ENCODE measurements at regions not wholly inside any gene's neighbourhood (a gene's known extent, or its start where the extent isn't known, plus 50 kb on each side); places are given as distances from the start of the nearest gene placed in this dataset.

DNA sequence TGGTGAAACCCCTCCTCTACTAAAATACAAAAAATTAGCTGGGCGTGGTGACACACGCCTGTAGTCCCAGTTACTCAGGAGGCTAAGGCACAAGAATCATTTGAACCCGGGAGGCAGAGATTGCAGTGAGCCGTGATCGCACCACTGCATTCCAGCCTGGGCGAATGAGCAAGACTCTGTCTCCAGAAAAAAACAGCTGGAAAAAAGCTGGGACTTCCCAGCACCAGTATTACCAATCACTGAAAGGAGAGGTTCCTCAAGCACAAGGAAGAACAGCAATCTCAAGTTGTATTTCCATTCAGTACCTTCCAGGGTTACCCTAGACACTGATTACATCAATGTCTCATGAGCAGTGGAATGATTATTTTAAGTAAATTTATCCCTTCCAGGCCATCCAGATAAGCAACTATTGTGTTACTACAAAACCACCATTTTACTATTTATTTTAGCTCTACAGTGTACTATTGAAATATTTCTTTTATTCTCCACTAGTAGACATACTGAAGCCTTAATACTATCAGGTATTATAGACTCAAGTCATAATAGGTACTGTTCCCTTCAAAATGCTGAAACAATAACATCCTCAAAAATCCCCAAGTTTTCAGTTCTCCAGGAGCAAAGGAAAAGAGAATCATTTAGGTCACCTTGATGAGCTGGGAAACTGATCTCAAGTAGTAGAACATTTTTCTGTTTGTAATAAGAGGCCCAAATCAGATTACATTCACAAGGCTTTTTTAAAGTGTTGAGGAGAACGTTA, 54.8 kb upstream of the VGLL4 start:
- no peak overlapping the region for H3K27ac ChIP-seq (ENCODE audit: low read depth in 1 of 2, low read length in 1 of 2)
- no peak for ATAC-seq (ENCODE audit: insufficient read depth, low FRiP score)
- no peaks in the 10 kb centered on the region for H3K9me3 ChIP-seq (ENCODE audit: control insufficient read depth in 4 of 4, insufficient read depth in 3 of 4, low read length in 3 of 4)
- TF ChIP-seq, protein P1, sequence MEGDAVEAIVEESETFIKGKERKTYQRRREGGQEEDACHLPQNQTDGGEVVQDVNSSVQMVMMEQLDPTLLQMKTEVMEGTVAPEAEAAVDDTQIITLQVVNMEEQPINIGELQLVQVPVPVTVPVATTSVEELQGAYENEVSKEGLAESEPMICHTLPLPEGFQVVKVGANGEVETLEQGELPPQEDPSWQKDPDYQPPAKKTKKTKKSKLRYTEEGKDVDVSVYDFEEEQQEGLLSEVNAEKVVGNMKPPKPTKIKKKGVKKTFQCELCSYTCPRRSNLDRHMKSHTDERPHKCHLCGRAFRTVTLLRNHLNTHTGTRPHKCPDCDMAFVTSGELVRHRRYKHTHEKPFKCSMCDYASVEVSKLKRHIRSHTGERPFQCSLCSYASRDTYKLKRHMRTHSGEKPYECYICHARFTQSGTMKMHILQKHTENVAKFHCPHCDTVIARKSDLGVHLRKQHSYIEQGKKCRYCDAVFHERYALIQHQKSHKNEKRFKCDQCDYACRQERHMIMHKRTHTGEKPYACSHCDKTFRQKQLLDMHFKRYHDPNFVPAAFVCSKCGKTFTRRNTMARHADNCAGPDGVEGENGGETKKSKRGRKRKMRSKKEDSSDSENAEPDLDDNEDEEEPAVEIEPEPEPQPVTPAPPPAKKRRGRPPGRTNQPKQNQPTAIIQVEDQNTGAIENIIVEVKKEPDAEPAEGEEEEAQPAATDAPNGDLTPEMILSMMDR (IDR thresholded peaks at IDR 0.05; ENCODE audit: control extremely low read depth, extremely low read depth), result no peak
- no peaks in the 10 kb centered on the region for H3K27me3 ChIP-seq (ENCODE audit: control insufficient read depth in 3 of 3, insufficient read depth in 3 of 3, low read length in 2 of 3)
- no peak overlapping the region for H3K4me3 ChIP-seq
- 96 to 98% methylated on average over 7 of the region's 7 CpGs for WGBS, 2 donors
- no peak for DNase-seq
- no peak overlapping the region for H3K9ac ChIP-seq (ENCODE audit: insufficient read depth in 1 of 2, low read length in 2 of 2)
- peaks cover 0 to 6% (median 0%) of the 10 kb centered on the region in 5 donors for H3K4me1 ChIP-seq (ENCODE audit: control insufficient read depth in 5 of 5, insufficient read depth in 5 of 5, low read length in 5 of 5)
- peaks cover 0 to 8% (median 3%) of the 10 kb centered on the region in 4 donors for H3K36me3 ChIP-seq (ENCODE audit: control insufficient read depth in 4 of 4, insufficient read depth in 4 of 4, low read length in 4 of 4)

DNA sequence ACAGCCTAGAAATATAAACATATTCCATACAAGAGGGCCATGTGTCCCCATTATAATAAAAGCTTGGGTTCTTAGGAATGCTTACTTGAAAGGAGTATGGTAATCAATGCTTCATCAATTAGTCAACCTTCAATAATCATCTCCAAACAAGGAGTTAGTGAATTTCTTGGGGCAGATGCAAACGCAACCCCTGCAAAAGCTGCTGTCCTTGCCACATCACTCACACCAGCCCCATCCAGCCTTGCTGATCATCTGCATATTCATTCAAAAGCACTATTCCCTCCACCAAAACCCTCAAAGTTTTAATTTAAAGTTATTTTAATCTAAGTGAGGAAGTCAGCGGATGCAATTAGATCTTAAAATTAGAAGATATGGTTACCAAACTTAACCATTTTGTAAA, 54.0 kb upstream of the VGLL4 start:
- TF ChIP-seq, protein P1 (IDR thresholded peaks at IDR 0.05; ENCODE audit: control extremely low read depth, extremely low read depth), result no peak
- Histone ChIP-seq H3K9me3 (ENCODE audit: control insufficient read depth in 4 of 4, insufficient read depth in 3 of 4, low read length in 3 of 4) (no peaks in the 10 kb centered on the region), H3K4me1 (ENCODE audit: control insufficient read depth in 5 of 5, insufficient read depth in 5 of 5, low read length in 5 of 5) (peaks cover 0 to 6% (median 0%) of the 10 kb centered on the region in 5 donors), H3K27ac (ENCODE audit: low read depth in 1 of 2, low read length in 1 of 2) (no peak overlapping the region), H3K27me3 (ENCODE audit: control insufficient read depth in 3 of 3, insufficient read depth in 3 of 3, low read length in 2 of 3) (no peaks in the 10 kb centered on the region), H3K36me3 (ENCODE audit: control insufficient read depth in 4 of 4, insufficient read depth in 4 of 4, low read length in 4 of 4) (peaks cover 0 to 8% (median 3%) of the 10 kb centered on the region in 4 donors), H3K4me3 (no peak overlapping the region), H3K9ac (ENCODE audit: insufficient read depth in 1 of 2, low read length in 2 of 2) (no peak overlapping the region)
- no peak for ATAC-seq (ENCODE audit: insufficient read depth, low FRiP score)
- WGBS, 2 donors, result 98% methylated on average over 2 of the region's 2 CpGs
- no peak for DNase-seq

DNA sequence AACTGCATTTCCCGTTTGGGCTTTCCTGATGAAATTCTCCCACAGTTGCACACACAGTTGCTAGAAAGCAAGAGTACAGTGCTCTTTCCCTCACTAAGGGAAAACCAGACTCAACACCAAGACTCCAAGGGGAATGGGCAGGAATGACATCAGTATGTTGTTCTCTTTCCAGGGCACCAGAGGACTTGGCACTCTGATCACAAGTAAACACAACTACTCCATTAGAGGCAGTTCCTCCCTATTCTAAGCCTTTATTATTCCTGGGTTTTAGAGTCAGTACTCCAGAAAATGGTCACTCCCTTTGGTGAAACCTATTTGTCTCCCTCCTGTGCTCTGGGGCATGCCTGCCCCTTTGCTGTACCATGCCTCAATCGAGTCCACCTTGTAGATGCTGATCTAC, 52.3 kb upstream of the VGLL4 start:
- Histone ChIP-seq H3K36me3 (ENCODE audit: control insufficient read depth in 4 of 4, insufficient read depth in 4 of 4, low read length in 4 of 4) (peaks cover 0 to 6% (median 3%) of the 10 kb centered on the region in 4 donors), H3K4me1 (ENCODE audit: control insufficient read depth in 5 of 5, insufficient read depth in 5 of 5, low read length in 5 of 5) (peaks cover 0 to 10% (median 6%) of the 10 kb centered on the region in 5 donors), H3K27me3 (ENCODE audit: control insufficient read depth in 3 of 3, insufficient read depth in 3 of 3, low read length in 2 of 3) (no peaks in the 10 kb centered on the region), H3K4me3 (no peak overlapping the region), H3K9me3 (ENCODE audit: control insufficient read depth in 4 of 4, insufficient read depth in 3 of 4, low read length in 3 of 4) (no peaks in the 10 kb centered on the region), H3K27ac (ENCODE audit: low read depth in 1 of 2, low read length in 1 of 2) (no peak overlapping the region), H3K9ac (ENCODE audit: insufficient read depth in 1 of 2, low read length in 2 of 2) (no peak overlapping the region)
- DNase-seq (no peak), ATAC-seq (ENCODE audit: insufficient read depth, low FRiP score) (no peak)
- WGBS, 2 donors, result 75 to 86% methylated on average over 2 of the region's 2 CpGs
- TF ChIP-seq, protein P1 (IDR thresholded peaks at IDR 0.05; ENCODE audit: control extremely low read depth, extremely low read depth), result no peak

Data from lung (tissue), 11 donors.